Activated CD8-positive, alpha-beta T cell treated with anti-CD3 and anti-CD28 coated beads for 36 hours (primary cell): ENCODE measurements at regions not wholly inside any gene's neighbourhood (a gene's known extent, or its start where the extent isn't known, plus 50 kb on each side); places are given as distances from the start of the nearest gene placed in this dataset.

Source experiments
- ATAC-seq: fragments of 200-7000 bp; cut with Tn5 transposase; one replicate; pipeline ENCODE4 v1.10.0; 2021; ENCODE audit warnings: mild to moderate bottlenecking, moderate library complexity
- CTCF ChIA-PET: fragments of 350-600 bp; sonication (Branson Sonifier 250); formaldehyde crosslinking; loops from one replicate; lab custom pipeline; 2021; ENCODE audit warnings: antibody characterized with exemption; lab: Charles Lee
- POLR2A ChIA-PET: fragments of 350-600 bp; sonication (Branson Sonifier 250); formaldehyde crosslinking; loops from one replicate; lab custom pipeline; 2021; ENCODE audit warnings: antibody characterized with exemption; lab: Charles Lee
- DNase-seq: peaks from one replicate; pipeline ENCODE4 v3.0.0-alpha.2; 2020
- H3K27ac Mint-ChIP-seq: one replicate; pipeline ENCODE4 v1.8.0; 2021; ENCODE audit warnings: mild to moderate bottlenecking, mixed read lengths
- H3K27me3 Mint-ChIP-seq: one replicate; pipeline ENCODE4 v1.8.0; 2021; ENCODE audit warnings: mixed read lengths
- H3K36me3 Mint-ChIP-seq: one replicate; pipeline ENCODE4 v1.8.0; 2021; ENCODE audit warnings: low read depth, mixed read lengths
- H3K4me1 Mint-ChIP-seq: one replicate; pipeline ENCODE4 v1.8.0; 2021; ENCODE audit warnings: low read depth, mixed read lengths
- H3K4me3 Mint-ChIP-seq: one replicate; pipeline ENCODE4 v1.8.0; 2021; ENCODE audit warnings: mild to moderate bottlenecking, moderate library complexity, mixed read lengths
- H3K9me3 Mint-ChIP-seq: one replicate; pipeline ENCODE4 v1.8.0; 2021; ENCODE audit warnings: mixed read lengths
- intact Hi-C: fragments of 100-400 bp; cut with micrococcal nuclease; formaldehyde crosslinking; loops from one replicate; pipeline ENCODE4 v1.10.0; 2022
- TF ChIP-seq, protein P1 (sequence below): fragments of 200-600 bp; IDR thresholded peaks from one replicate; pipeline ENCODE4 v1.8.0; 2022; ENCODE audit warnings: antibody characterized with exemption, mild to moderate bottlenecking

DNA sequence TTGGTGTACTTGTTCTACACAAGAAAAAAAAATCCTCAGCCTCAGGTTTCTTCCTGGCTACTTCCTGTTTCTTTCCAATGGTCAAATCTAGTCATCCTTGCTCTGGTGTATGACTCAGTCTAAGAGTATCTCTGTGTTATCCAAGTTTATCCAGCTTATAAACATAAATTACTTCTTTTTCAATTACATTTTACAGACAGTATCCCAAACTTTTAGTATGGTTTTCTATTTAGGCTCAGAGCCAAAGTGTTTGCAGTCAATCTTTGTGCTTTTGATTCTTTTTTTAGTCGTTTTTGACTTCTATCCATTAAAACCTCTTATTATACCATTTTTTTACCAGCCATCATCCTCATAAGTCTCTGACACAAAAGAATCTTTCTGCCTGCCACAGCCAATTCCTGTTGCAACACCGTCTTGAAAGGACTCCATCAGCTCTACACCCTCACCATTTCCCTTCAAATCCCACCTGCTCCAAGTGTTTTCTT, 294.6 kb downstream of the PTEN start:
- intact Hi-C loops, result no loop called here
- CTCF ChIA-PET, result no interaction called here

DNA sequence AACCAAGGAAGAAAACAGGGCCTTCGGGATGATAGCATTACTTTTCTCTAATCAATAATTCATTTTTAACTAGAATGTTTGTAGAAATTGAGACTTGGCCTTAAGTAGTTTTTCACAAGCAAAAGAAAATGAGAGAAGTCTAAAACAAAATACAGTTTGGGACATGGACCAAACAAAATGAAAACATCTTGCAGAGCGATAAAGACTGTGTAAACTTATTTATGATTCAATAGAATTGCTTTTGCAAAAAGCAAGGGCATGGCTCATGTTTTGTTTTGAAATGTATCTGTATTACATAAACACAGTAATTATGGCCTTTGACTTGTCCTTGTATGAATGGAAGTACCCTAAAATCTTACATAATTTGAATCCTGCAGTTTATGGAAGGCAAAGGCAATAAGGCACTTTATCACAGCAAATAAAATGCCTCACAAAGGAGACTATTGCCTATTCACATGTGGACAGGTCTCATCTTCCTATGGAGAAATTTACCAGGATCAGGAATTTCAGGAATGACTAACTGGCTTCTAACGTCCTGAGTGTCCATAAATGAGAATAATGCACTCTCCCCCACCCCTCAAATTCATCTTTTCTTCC, 295.2 kb downstream of the PTEN start:
- H3K27ac Mint-ChIP-seq, result no peak overlapping the region
- ChIA-PET CTCF (no interaction called here), POLR2A (interaction anchor here (0.6 kb wide), 1 partner anchor 15 kb away, joined by 3 read pairs; no protein-coding TSS in a partner anchor)
- peaks cover 4% of the 10 kb centered on the region for H3K4me1 Mint-ChIP-seq
- no peaks in the 10 kb centered on the region for H3K27me3 Mint-ChIP-seq
- no peaks in the 10 kb centered on the region for H3K9me3 Mint-ChIP-seq
- TF ChIP-seq, protein P1, sequence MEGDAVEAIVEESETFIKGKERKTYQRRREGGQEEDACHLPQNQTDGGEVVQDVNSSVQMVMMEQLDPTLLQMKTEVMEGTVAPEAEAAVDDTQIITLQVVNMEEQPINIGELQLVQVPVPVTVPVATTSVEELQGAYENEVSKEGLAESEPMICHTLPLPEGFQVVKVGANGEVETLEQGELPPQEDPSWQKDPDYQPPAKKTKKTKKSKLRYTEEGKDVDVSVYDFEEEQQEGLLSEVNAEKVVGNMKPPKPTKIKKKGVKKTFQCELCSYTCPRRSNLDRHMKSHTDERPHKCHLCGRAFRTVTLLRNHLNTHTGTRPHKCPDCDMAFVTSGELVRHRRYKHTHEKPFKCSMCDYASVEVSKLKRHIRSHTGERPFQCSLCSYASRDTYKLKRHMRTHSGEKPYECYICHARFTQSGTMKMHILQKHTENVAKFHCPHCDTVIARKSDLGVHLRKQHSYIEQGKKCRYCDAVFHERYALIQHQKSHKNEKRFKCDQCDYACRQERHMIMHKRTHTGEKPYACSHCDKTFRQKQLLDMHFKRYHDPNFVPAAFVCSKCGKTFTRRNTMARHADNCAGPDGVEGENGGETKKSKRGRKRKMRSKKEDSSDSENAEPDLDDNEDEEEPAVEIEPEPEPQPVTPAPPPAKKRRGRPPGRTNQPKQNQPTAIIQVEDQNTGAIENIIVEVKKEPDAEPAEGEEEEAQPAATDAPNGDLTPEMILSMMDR, result no peak
- no peak for DNase-seq
- ATAC-seq, result no peak
- no peaks in the 10 kb centered on the region for H3K36me3 Mint-ChIP-seq
- H3K4me3 Mint-ChIP-seq, result no peak overlapping the region
- intact Hi-C loops, result no loop called here

More for the DNA sequence above, 294.6 kb downstream of the PTEN start:
- no peak overlapping the region for H3K27ac Mint-ChIP-seq
- H3K27me3 Mint-ChIP-seq, result no peaks in the 10 kb centered on the region
- POLR2A ChIA-PET, result no interaction called here
- H3K4me3 Mint-ChIP-seq, result no peak overlapping the region
- H3K9me3 Mint-ChIP-seq, result peaks cover 4% of the 10 kb centered on the region
- no peaks in the 10 kb centered on the region for H3K36me3 Mint-ChIP-seq
- TF ChIP-seq, protein P1, result no peak
- DNase-seq (no peak), ATAC-seq (no peak)
- peaks cover 7% of the 10 kb centered on the region for H3K4me1 Mint-ChIP-seq

DNA sequence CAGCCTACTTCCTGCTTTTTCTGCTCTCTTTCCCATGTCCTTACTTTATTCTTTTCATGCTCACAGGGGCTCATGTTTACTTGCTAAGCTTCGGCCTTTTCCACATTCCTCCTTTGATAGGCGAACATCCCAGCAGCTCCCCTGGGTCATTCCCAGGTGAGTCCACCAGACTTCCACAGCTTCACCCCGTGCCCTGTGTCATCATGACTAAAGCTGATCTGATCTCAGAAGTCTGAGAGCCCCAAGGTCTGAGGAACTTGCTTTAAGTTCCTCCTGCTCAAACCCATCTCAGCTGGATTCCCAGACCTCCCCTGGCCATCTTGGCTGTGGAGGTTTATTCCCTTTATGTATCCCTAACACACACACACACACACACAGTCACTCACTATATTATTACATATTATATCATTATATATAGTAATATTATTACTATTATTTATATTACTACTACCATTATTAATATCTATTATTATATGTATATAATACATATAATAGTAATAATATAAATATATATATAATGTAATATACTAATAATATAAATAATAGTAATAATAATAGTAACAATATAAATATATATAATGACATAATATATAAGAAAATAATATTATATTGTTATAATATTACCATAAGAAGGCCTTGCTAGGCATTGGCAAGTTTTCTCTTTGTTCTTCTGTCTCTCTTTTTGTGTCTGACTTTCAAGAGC, 295.9 kb downstream of the PTEN start:
- Mint-ChIP-seq H3K9me3 (no peaks in the 10 kb centered on the region), H3K27ac (no peak overlapping the region), H3K4me3 (no peak overlapping the region), H3K27me3 (no peaks in the 10 kb centered on the region), H3K4me1 (peaks cover 4% of the 10 kb centered on the region), H3K36me3 (no peaks in the 10 kb centered on the region)
- ChIA-PET POLR2A (interaction anchor here (0.6 kb wide), 1 partner anchor 16 kb away, joined by 3 read pairs; no protein-coding TSS in a partner anchor), CTCF (no interaction called here)
- TF ChIP-seq, protein P1, result no peak
- intact Hi-C loops, result no loop called here
- ATAC-seq, result no peak
- DNase-seq, result no peak

DNA sequence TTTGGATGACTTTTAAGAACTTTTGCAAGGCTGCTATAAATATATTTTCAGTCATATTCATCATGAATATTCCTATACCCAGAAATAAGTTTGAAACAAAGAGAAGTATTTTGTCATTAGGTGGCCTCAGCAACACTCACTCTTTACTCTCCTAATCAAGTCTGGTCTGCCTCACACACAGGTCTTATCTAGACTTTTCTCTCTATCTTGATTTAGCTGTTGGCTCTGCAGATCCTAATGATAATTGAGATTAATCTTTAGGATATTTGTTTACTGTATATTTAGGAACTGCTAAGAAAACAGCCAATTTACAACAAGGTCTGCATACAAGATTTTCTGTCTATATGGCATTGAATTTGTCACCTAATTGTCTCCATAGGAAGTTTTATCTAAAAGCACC, 297.6 kb downstream of the PTEN start:
- POLR2A ChIA-PET, result no interaction called here
- Mint-ChIP-seq H3K9me3 (no peaks in the 10 kb centered on the region), H3K27ac (no peak overlapping the region), H3K4me3 (no peak overlapping the region), H3K4me1 (peaks cover 8% of the 10 kb centered on the region), H3K36me3 (no peaks in the 10 kb centered on the region), H3K27me3 (no peaks in the 10 kb centered on the region)
- ATAC-seq, result no peak
- intact Hi-C loops, result no loop called here
- CTCF ChIA-PET, result interaction anchor here (1.0 to 1.2 kb wide), 2 partner anchors 34 to 422 kb away, joined by 3 read pairs; partner anchors contain the start of gene RNLS
- TF ChIP-seq, protein P1, result no peak
- DNase-seq, result no peak

DNA sequence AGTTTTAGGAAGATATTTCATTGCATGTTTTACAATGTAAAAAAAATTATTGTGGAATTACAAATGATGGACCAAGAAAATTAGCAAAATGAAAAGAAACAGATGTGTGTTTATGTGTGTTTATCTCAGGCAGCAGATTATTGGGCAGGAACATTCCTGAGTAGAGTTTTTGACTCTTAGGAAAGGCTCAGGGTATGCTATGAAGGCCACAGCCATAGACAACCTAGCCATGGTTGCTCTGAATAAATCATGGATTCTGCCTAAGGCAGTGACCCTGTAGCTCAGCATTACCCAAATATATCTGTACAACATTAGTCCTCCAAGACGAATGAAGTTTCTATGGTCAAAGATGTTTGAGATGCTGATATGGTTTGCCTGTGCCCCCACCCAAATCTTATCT, 298.3 kb downstream of the PTEN start:
- no peak overlapping the region for H3K4me3 Mint-ChIP-seq
- POLR2A ChIA-PET, result no interaction called here
- CTCF ChIA-PET, result no interaction called here

More for the DNA sequence above, 298.3 kb downstream of the PTEN start:
- no peak overlapping the region for H3K27ac Mint-ChIP-seq
- H3K36me3 Mint-ChIP-seq, result no peaks in the 10 kb centered on the region
- intact Hi-C loops, result no loop called here
- H3K4me1 Mint-ChIP-seq, result peaks cover 10% of the 10 kb centered on the region
- H3K27me3 Mint-ChIP-seq, result no peaks in the 10 kb centered on the region
- no peak for ATAC-seq
- TF ChIP-seq, protein P1, result no peak
- DNase-seq, result no peak
- no peaks in the 10 kb centered on the region for H3K9me3 Mint-ChIP-seq
